RWPE1 (cell line): ENCODE measurements at regions not wholly inside any gene's neighbourhood (a gene's known extent, or its start where the extent isn't known, plus 50 kb on each side); places are given as distances from the start of the nearest gene placed in this dataset.

Experiments
- CTCF ChIA-PET: fragments of 350-600 bp; sonication (Branson Sonifier 250); formaldehyde crosslinking; extraction: SDS; loops from one replicate; lab custom pipeline; 2021; lab: Yijun Ruan, JAX
- POLR2A ChIA-PET: fragments of 400-600 bp; formaldehyde crosslinking; extraction: SDS; loops from one replicate; lab custom pipeline; 2020; ENCODE audit warnings: antibody characterized with exemption; ENCODE audit not compliant: low non-redundant PET; lab: Yijun Ruan, JAX
- DNase-seq: peaks from one replicate; pipeline ENCODE4 v3.0.0; 2012; ENCODE audit warnings: low spot score
- H3K27ac ChIP-seq: fragments of 450-650 bp; 2 replicates; pipeline ENCODE4 v1.5.1; 2017
- CTCF ChIP-seq: fragments of 450-650 bp; conservative IDR thresholded peaks from 2 replicates; pipeline ENCODE4 v1.5.1; 2017; ENCODE audit warnings: low read depth, mild to moderate bottlenecking

- H3K27ac ChIP-seq: no peak overlapping the region
- DNase-seq: no peak
- TF ChIP-seq CTCF: no peak
- ChIA-PET POLR2A (no interaction called here), CTCF (interaction anchor here (0.7 kb wide), 2 partner anchors 449 to 962 kb away, joined by 3 to 4 read pairs; no protein-coding TSS in a partner anchor)
These were observed 880.4 kb upstream of the AGA start for GRCh38 chr4:178322524-178323183.

- POLR2A ChIA-PET: no interaction called here
- CTCF ChIA-PET: interaction anchor here (0.7 kb wide), 1 partner anchor 1964 kb away, joined by 3 read pairs; no protein-coding TSS in a partner anchor
- no peak overlapping the region for H3K27ac ChIP-seq
- TF ChIP-seq CTCF: no peak
- no peak for DNase-seq
These were observed 887.1 kb upstream of the AGA start for GRCh38 chr4:178329226-178329872.

GRCh38 chr4:178333355-178333754, 891.1 kb upstream of the AGA start:
- no peak for DNase-seq
- CTCF ChIA-PET: no interaction called here
- POLR2A ChIA-PET: no interaction called here

GRCh38 chr4:178339769-178340168, 897.5 kb upstream of the AGA start:
- POLR2A ChIA-PET: no interaction called here
- TF ChIP-seq CTCF: no peak
- CTCF ChIA-PET: no interaction called here
- H3K27ac ChIP-seq: no peak overlapping the region
- no peak for DNase-seq

More at GRCh38 chr4:178333355-178333754, 891.1 kb upstream of the AGA start:
- TF ChIP-seq CTCF: no peak
- H3K27ac ChIP-seq: no peak overlapping the region

GRCh38 chr4:178340468-178340867, 898.2 kb upstream of the AGA start:
- H3K27ac ChIP-seq: no peak overlapping the region
- no peak for TF ChIP-seq CTCF
- ChIA-PET CTCF (no interaction called here), POLR2A (no interaction called here)
- DNase-seq: no peak

- no peak for TF ChIP-seq CTCF
- H3K27ac ChIP-seq: no peak overlapping the region
- ChIA-PET CTCF (no interaction called here), POLR2A (no interaction called here)
- DNase-seq: no peak
These were observed 901.9 kb upstream of the AGA start for GRCh38 chr4:178344096-178344495.
